CD4-positive, alpha-beta T cell treated with Interleukin-4 for 1 hour (primary cell): ENCODE measurements at regions not wholly inside any gene's neighbourhood (a gene's known extent, or its start where the extent isn't known, plus 50 kb on each side); places are given as distances from the start of the nearest gene placed in this dataset.
"Not testable (repeated sequence)": the region's sequence is repeated elsewhere in the genome, so short reads cannot be mapped to it uniquely, and the experiment has no call there.

ENCODE experiments used
- DNase-seq, 2 donors: peaks; one replicate each; pipeline ENCODE4 v3.0.0-alpha.2; 2020 to 2022

GRCh38 chr6:11486959-11487358 lies 50.6 kb upstream of the TMEM170B start:
- DNase-seq: no peak

- DNase-seq: no peak
These were observed 51.1 kb upstream of the TMEM170B start for GRCh38 chr6:11486486-11486885.

- DNase-seq: no peak
These were observed 51.5 kb upstream of the TMEM170B start for GRCh38 chr6:11486051-11486450.

- no peak for DNase-seq
These were observed 52.3 kb upstream of the TMEM170B start for GRCh38 chr6:11485271-11485670.

GRCh38 chr6:11484441-11484840 lies 53.1 kb upstream of the TMEM170B start:
- no peak for DNase-seq

GRCh38 chr6:11482616-11483015 lies 54.9 kb upstream of the TMEM170B start:
- no peak for DNase-seq

GRCh38 chr6:11480541-11480940 lies 57.0 kb upstream of the TMEM170B start:
- no peak for DNase-seq

- DNase-seq: no peak
These were observed 58.3 kb upstream of the TMEM170B start for GRCh38 chr6:11479296-11479695.

GRCh38 chr6:11478586-11478985 lies 59.0 kb upstream of the TMEM170B start:
- no peak for DNase-seq

- no peak for DNase-seq
These were observed 62.5 kb upstream of the TMEM170B start for GRCh38 chr6:11475016-11475415.

GRCh38 chr6:11473008-11473740 lies 64.4 kb upstream of the TMEM170B start:
- DNase-seq: no peak

- no peak for DNase-seq
These were observed 66.3 kb upstream of the TMEM170B start for GRCh38 chr6:11471261-11471660.

- DNase-seq: no peak
These were observed 67.9 kb upstream of the TMEM170B start for GRCh38 chr6:11469684-11470083.

- DNase-seq: not testable (repeated sequence)
These were observed 69.3 kb upstream of the TMEM170B start for GRCh38 chr6:11468271-11468670.

GRCh38 chr6:11467364-11467763 lies 70.2 kb upstream of the TMEM170B start:
- no peak for DNase-seq

GRCh38 chr6:11463398-11463780 lies 74.2 kb upstream of the TMEM170B start:
- no peak for DNase-seq

GRCh38 chr6:11462742-11463397 lies 74.7 kb upstream of the TMEM170B start:
- DNase-seq: no peak

GRCh38 chr6:11460837-11461661 lies 76.5 kb upstream of the TMEM170B start:
- DNase-seq: no peak

- DNase-seq: peak in 1 of 2 donors; percentile 18
These were observed 77.4 kb upstream of the TMEM170B start for GRCh38 chr6:11460001-11460668.

GRCh38 chr6:11459079-11459610 lies 78.4 kb upstream of the TMEM170B start:
- DNase-seq: no peak

GRCh38 chr6:11458509-11458908 lies 79.0 kb upstream of the TMEM170B start:
- no peak for DNase-seq

GRCh38 chr6:11457422-11457821 lies 80.1 kb upstream of the TMEM170B start:
- not testable (repeated sequence) for DNase-seq

GRCh38 chr6:11452106-11452505 lies 85.4 kb upstream of the TMEM170B start:
- not testable (repeated sequence) for DNase-seq
